DOHH2 (cell line): ENCODE measurements at regions not wholly inside any gene's neighbourhood (a gene's known extent, or its start where the extent isn't known, plus 50 kb on each side); places are given as distances from the start of the nearest gene placed in this dataset.

Source experiments
- CTCF ChIP-seq: fragments of 200-600 bp; sonication (generic); IDR thresholded peaks from one replicate; pipeline ENCODE4 v1.5.1; 2014; ENCODE audit warnings: antibody characterized with exemption, mild to moderate bottlenecking, low read depth, low read length; ENCODE audit not compliant: poor library complexity, severe bottlenecking
- EZH2phosphoT487 ChIP-seq: fragments of 200-600 bp; sonication (generic); IDR thresholded peaks from 2 replicates; pipeline ENCODE4 v1.6.1; 2017; ENCODE audit warnings: borderline replicate concordance, mild to moderate bottlenecking, antibody characterized with exemption, low read length, moderate library complexity, mixed read lengths

DNA sequence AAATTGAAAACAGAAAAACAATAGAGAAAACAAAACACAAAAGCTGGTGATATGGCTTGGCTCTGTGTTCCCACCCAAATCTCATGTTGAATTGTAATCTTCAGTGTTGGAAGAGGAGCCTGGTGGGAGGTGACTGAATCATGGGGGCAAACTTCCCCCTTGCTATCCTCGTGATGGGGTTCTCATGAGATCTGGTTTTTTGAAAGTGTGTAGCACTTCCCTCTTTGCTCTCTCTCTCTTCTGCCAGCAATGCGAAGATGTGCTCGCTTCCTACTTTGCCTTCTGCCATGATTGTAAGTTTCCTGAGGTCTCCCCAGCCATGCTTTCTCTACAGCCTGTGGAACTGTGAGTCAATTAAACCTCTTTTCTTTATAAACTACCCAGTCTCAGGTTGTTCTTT, 112.3 kb upstream of the UXS1 start:
- TF ChIP-seq CTCF = no peak
- TF ChIP-seq EZH2phosphoT487 = no peak
